ENCODE measurements at regions not wholly inside any gene's neighbourhood (a gene's known extent, or its start where the extent isn't known, plus 50 kb on each side); places are given as distances from the start of the nearest gene placed in this dataset.
"Not testable (repeated sequence)": the region's sequence is repeated elsewhere in the genome, so short reads cannot be mapped to it uniquely, and the experiment has no call there.

- Histone ChIP-seq H3K9me3 (replicated peaks in 1 of 2; ENCODE audit: control insufficient read depth in 2 of 2, insufficient read depth in 1 of 2, low read depth in 1 of 2, low read length in 2 of 2) (no peaks in the 10 kb centered on the region), H3K79me1 (ENCODE audit: low read depth, low read length) (no peaks in the 10 kb centered on the region), H3K23ac (ENCODE audit: low read depth, low read length, poor library complexity) (no peak overlapping the region), H3K4me3 (ENCODE audit: low read length in 2 of 2) (no peak overlapping the region), H2AFZ (ENCODE audit: low read length) (no peak overlapping the region), H2BK120ac (ENCODE audit: low read depth, low read length) (no peak overlapping the region), H3K14ac (ENCODE audit: low read length) (no peak overlapping the region), H2BK5ac (ENCODE audit: low read length) (no peak overlapping the region), H4K8ac (ENCODE audit: low read depth, low read length) (no peak overlapping the region), H2AK5ac (ENCODE audit: low read depth, low read length) (no peak overlapping the region), H3K4ac (ENCODE audit: low read length) (no peak overlapping the region), H4K91ac (ENCODE audit: low read depth, low read length, poor library complexity) (no peak overlapping the region), H3K4me2 (ENCODE audit: insufficient read depth, low read length, poor library complexity, severe bottlenecking) (no peak overlapping the region), H3K36me3 (replicated peaks in 1 of 2; ENCODE audit: control insufficient read depth in 2 of 2, insufficient read depth in 2 of 2, low read length in 2 of 2) (no peaks in the 10 kb centered on the region), H3K27ac (replicated peaks; ENCODE audit: low read length) (no peak overlapping the region), H3K4me1 (ENCODE audit: control insufficient read depth in 2 of 2, insufficient read depth in 1 of 2, low read depth in 1 of 2, low read length in 2 of 2) (no peaks in the 10 kb centered on the region), H3K27me3 (ENCODE audit: control insufficient read depth in 3 of 3, insufficient read depth in 3 of 3, low read depth in 1 of 3, low read length in 3 of 3) (no peaks in the 10 kb centered on the region), H2BK15ac (ENCODE audit: low read length) (no peak overlapping the region), H2BK12ac (ENCODE audit: low read length) (no peak overlapping the region), H3K18ac (ENCODE audit: low read length) (no peak overlapping the region), H3K9ac (ENCODE audit: low read depth, low read length, poor library complexity) (no peak overlapping the region)
- no peak for DNase-seq (ENCODE audit: low spot score)
- WGBS, 2 donors (ENCODE audit: extremely low coverage in 2 of 2, insufficient read length in 2 of 2, insufficient replicate concordance in 1 of 2), result no CpG with 5 or more reads among the region's 2 CpGs
These were observed 454.7 kb downstream of the PYDC2 start for GRCh38 chr3:191915712-191916111.

- Histone ChIP-seq H2BK5ac (ENCODE audit: low read length) (no peak overlapping the region), H2AK5ac (ENCODE audit: low read depth, low read length) (no peak overlapping the region), H3K4me3 (ENCODE audit: low read length in 2 of 2) (no peak overlapping the region), H3K23ac (ENCODE audit: low read depth, low read length, poor library complexity) (no peak overlapping the region), H3K4me2 (ENCODE audit: insufficient read depth, low read length, poor library complexity, severe bottlenecking) (no peak overlapping the region), H2BK120ac (ENCODE audit: low read depth, low read length) (no peak overlapping the region), H4K91ac (ENCODE audit: low read depth, low read length, poor library complexity) (no peak overlapping the region), H3K27me3 (ENCODE audit: control insufficient read depth in 3 of 3, insufficient read depth in 3 of 3, low read depth in 1 of 3, low read length in 3 of 3) (no peaks in the 10 kb centered on the region), H3K9ac (ENCODE audit: low read depth, low read length, poor library complexity) (no peak overlapping the region), H2BK15ac (ENCODE audit: low read length) (no peak overlapping the region), H4K8ac (ENCODE audit: low read depth, low read length) (no peak overlapping the region), H3K36me3 (replicated peaks in 1 of 2; ENCODE audit: control insufficient read depth in 2 of 2, insufficient read depth in 2 of 2, low read length in 2 of 2) (no peaks in the 10 kb centered on the region), H3K4ac (ENCODE audit: low read length) (no peak overlapping the region), H3K79me1 (ENCODE audit: low read depth, low read length) (no peaks in the 10 kb centered on the region), H2BK12ac (ENCODE audit: low read length) (no peak overlapping the region), H3K4me1 (ENCODE audit: control insufficient read depth in 2 of 2, insufficient read depth in 1 of 2, low read depth in 1 of 2, low read length in 2 of 2) (peaks cover 0 to 1% of the 10 kb centered on the region in 2 donors), H3K27ac (replicated peaks; ENCODE audit: low read length) (no peak overlapping the region), H3K14ac (ENCODE audit: low read length) (no peak overlapping the region), H2AFZ (ENCODE audit: low read length) (no peak overlapping the region), H3K9me3 (replicated peaks in 1 of 2; ENCODE audit: control insufficient read depth in 2 of 2, insufficient read depth in 1 of 2, low read depth in 1 of 2, low read length in 2 of 2) (no peaks in the 10 kb centered on the region), H3K18ac (ENCODE audit: low read length) (no peak overlapping the region)
- DNase-seq (ENCODE audit: low spot score), result no peak
- no CpG with 5 or more reads among the region's 3 CpGs for WGBS, 2 donors (ENCODE audit: extremely low coverage in 2 of 2, insufficient read length in 2 of 2, insufficient replicate concordance in 1 of 2)
These were observed 458.6 kb downstream of the PYDC2 start for GRCh38 chr3:191919491-191920026.

DNA sequence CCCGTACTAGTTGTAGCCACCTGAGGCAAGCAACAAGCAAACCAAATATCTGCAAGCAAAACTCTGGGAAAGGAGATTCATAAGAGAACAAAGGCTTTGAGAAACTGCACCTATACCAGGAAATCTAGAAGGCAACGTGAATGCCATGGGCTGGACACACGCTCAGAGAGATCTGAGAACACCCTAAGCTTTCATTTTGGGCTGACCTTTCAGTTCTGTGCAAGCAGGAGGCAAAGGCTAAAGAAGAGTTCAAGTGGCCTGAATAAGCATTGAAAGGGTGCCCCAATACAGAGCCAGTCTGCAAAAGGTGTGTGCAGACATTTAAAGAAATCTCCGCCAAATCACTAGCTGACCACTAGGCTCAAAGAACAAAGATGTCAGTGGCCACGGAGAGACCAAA is 461.6 kb downstream of the PYDC2 start:
- no CpG with 5 or more reads among the region's 5 CpGs for WGBS, 2 donors (ENCODE audit: extremely low coverage in 2 of 2, insufficient read length in 2 of 2, insufficient replicate concordance in 1 of 2)
- Histone ChIP-seq H3K9me3 (replicated peaks in 1 of 2; ENCODE audit: control insufficient read depth in 2 of 2, insufficient read depth in 1 of 2, low read depth in 1 of 2, low read length in 2 of 2) (no peaks in the 10 kb centered on the region), H3K27ac (replicated peaks; ENCODE audit: low read length) (no peak overlapping the region)

GRCh38 chr3:191927183-191927817 is 466.3 kb downstream of the PYDC2 start:
- not testable (repeated sequence) for H2AK5ac ChIP-seq (ENCODE audit: low read depth, low read length); H3K18ac ChIP-seq (ENCODE audit: low read length); H3K9ac ChIP-seq (ENCODE audit: low read depth, low read length, poor library complexity); H2BK15ac ChIP-seq (ENCODE audit: low read length); H3K9me3 ChIP-seq (replicated peaks in 1 of 2; ENCODE audit: control insufficient read depth in 2 of 2, insufficient read depth in 1 of 2, low read depth in 1 of 2, low read length in 2 of 2); H3K4me3 ChIP-seq (ENCODE audit: low read length in 2 of 2); DNase-seq (ENCODE audit: low spot score); H3K79me1 ChIP-seq (ENCODE audit: low read depth, low read length); H3K4ac ChIP-seq (ENCODE audit: low read length); H4K91ac ChIP-seq (ENCODE audit: low read depth, low read length, poor library complexity); H4K8ac ChIP-seq (ENCODE audit: low read depth, low read length); H3K27me3 ChIP-seq (ENCODE audit: control insufficient read depth in 3 of 3, insufficient read depth in 3 of 3, low read depth in 1 of 3, low read length in 3 of 3); H2AFZ ChIP-seq (ENCODE audit: low read length); H3K36me3 ChIP-seq (replicated peaks in 1 of 2; ENCODE audit: control insufficient read depth in 2 of 2, insufficient read depth in 2 of 2, low read length in 2 of 2); H3K23ac ChIP-seq (ENCODE audit: low read depth, low read length, poor library complexity); H3K4me2 ChIP-seq (ENCODE audit: insufficient read depth, low read length, poor library complexity, severe bottlenecking); H2BK12ac ChIP-seq (ENCODE audit: low read length); H2BK5ac ChIP-seq (ENCODE audit: low read length); H3K27ac ChIP-seq (replicated peaks; ENCODE audit: low read length); H3K4me1 ChIP-seq (ENCODE audit: control insufficient read depth in 2 of 2, insufficient read depth in 1 of 2, low read depth in 1 of 2, low read length in 2 of 2); H2BK120ac ChIP-seq (ENCODE audit: low read depth, low read length); H3K14ac ChIP-seq (ENCODE audit: low read length)
- no CpG with 5 or more reads among the region's 8 CpGs for WGBS, 2 donors (ENCODE audit: extremely low coverage in 2 of 2, insufficient read length in 2 of 2, insufficient replicate concordance in 1 of 2)

More for the DNA sequence above, 461.6 kb downstream of the PYDC2 start:
- H2AK5ac ChIP-seq (ENCODE audit: low read depth, low read length), result no peak overlapping the region
- H3K4me3 ChIP-seq (ENCODE audit: low read length in 2 of 2), result no peak overlapping the region
- no peak overlapping the region for H2BK15ac ChIP-seq (ENCODE audit: low read length)
- no peak for DNase-seq (ENCODE audit: low spot score)
- no peak overlapping the region for H3K14ac ChIP-seq (ENCODE audit: low read length)
- H3K4ac ChIP-seq (ENCODE audit: low read length), result no peak overlapping the region
- no peak overlapping the region for H3K23ac ChIP-seq (ENCODE audit: low read depth, low read length, poor library complexity)
- H3K36me3 ChIP-seq (replicated peaks in 1 of 2; ENCODE audit: control insufficient read depth in 2 of 2, insufficient read depth in 2 of 2, low read length in 2 of 2), result no peaks in the 10 kb centered on the region
- H3K4me1 ChIP-seq (ENCODE audit: control insufficient read depth in 2 of 2, insufficient read depth in 1 of 2, low read depth in 1 of 2, low read length in 2 of 2), result peaks cover 0 to 1% of the 10 kb centered on the region in 2 donors
- no peaks in the 10 kb centered on the region for H3K27me3 ChIP-seq (ENCODE audit: control insufficient read depth in 3 of 3, insufficient read depth in 3 of 3, low read depth in 1 of 3, low read length in 3 of 3)
- peak overlapping the region; percentile 17 for H2AFZ ChIP-seq (ENCODE audit: low read length)
- no peak overlapping the region for H3K9ac ChIP-seq (ENCODE audit: low read depth, low read length, poor library complexity)
- H2BK5ac ChIP-seq (ENCODE audit: low read length), result no peak overlapping the region
- H4K91ac ChIP-seq (ENCODE audit: low read depth, low read length, poor library complexity), result no peak overlapping the region
- no peak overlapping the region for H4K8ac ChIP-seq (ENCODE audit: low read depth, low read length)
- no peak overlapping the region for H2BK120ac ChIP-seq (ENCODE audit: low read depth, low read length)
- no peak overlapping the region for H3K18ac ChIP-seq (ENCODE audit: low read length)
- H3K79me1 ChIP-seq (ENCODE audit: low read depth, low read length), result no peaks in the 10 kb centered on the region
- no peak overlapping the region for H3K4me2 ChIP-seq (ENCODE audit: insufficient read depth, low read length, poor library complexity, severe bottlenecking)
- H2BK12ac ChIP-seq (ENCODE audit: low read length), result no peak overlapping the region

All from neuronal stem cell (in vitro differentiated cells).